ENCODE measurements at regions not wholly inside any gene's neighbourhood (a gene's known extent, or its start where the extent isn't known, plus 50 kb on each side); places are given as distances from the start of the nearest gene placed in this dataset.

GRCh38 chr5:68086857-68087256 lies 128.7 kb upstream of the PIK3R1 start:
- no peaks in the 10 kb centered on the region for H3K9me3 Mint-ChIP-seq
- H3K27ac Mint-ChIP-seq = no peak overlapping the region
- Histone ChIP-seq H3K4me1 (ENCODE audit: insufficient read depth, low read length) (no peaks in the 10 kb centered on the region), H3K9me3 (ENCODE audit: low read length) (no peaks in the 10 kb centered on the region), H3K27ac (ENCODE audit: low read depth, low read length) (no peak overlapping the region), H3K27me3 (ENCODE audit: insufficient read depth, low read length, poor library complexity, severe bottlenecking) (no peaks in the 10 kb centered on the region), H3K36me3 (ENCODE audit: insufficient read depth, low read length) (no peaks in the 10 kb centered on the region), H3K4me3 (ENCODE audit: low read length) (no peak overlapping the region)
- ChIA-PET CTCF (no interaction called here), POLR2A (no interaction called here)
- H3K4me1 Mint-ChIP-seq = no peaks in the 10 kb centered on the region
- H3K36me3 Mint-ChIP-seq = peaks cover 0 to 2% (median 0%) of the 10 kb centered on the region in 3 donors
- no peak overlapping the region for H3K4me3 Mint-ChIP-seq
- H3K27me3 Mint-ChIP-seq = peaks cover 5 to 16% of the 10 kb centered on the region in 2 donors
- DNase-seq = no peak

GRCh38 chr5:68086439-68086838 lies 129.1 kb upstream of the PIK3R1 start:
- Histone ChIP-seq H3K27ac (ENCODE audit: low read depth, low read length) (no peak overlapping the region), H3K4me3 (ENCODE audit: low read length) (no peak overlapping the region), H3K36me3 (ENCODE audit: insufficient read depth, low read length) (no peaks in the 10 kb centered on the region), H3K4me1 (ENCODE audit: insufficient read depth, low read length) (no peaks in the 10 kb centered on the region), H3K27me3 (ENCODE audit: insufficient read depth, low read length, poor library complexity, severe bottlenecking) (no peaks in the 10 kb centered on the region), H3K9me3 (ENCODE audit: low read length) (no peaks in the 10 kb centered on the region)
- Mint-ChIP-seq H3K4me1 (no peaks in the 10 kb centered on the region), H3K9me3 (no peaks in the 10 kb centered on the region), H3K36me3 (peaks cover 0 to 2% (median 0%) of the 10 kb centered on the region in 3 donors), H3K27me3 (peaks cover 5 to 16% of the 10 kb centered on the region in 2 donors), H3K27ac (no peak overlapping the region), H3K4me3 (no peak overlapping the region)
- no peak for DNase-seq
- ChIA-PET POLR2A (no interaction called here), CTCF (no interaction called here)

DNA sequence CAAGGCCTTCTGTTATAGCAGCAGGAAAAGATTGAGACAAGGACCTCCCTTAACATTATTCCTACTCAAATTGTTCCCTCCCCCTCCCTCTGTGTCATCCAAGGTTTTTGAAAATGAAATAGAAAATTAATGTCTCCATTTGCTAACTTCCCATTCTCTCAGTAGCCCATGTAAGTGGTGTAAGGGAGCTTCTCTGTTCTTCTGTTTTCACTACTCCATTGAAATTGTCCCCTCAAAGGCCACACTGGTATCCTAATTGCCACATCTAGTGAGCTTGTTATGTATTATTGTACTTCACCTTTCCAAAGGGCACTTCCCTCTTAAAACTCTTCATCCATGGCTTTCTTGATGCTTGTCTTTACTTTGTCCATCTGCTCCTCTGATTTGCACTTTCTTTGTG lies 131.2 kb upstream of the PIK3R1 start:
- H3K4me3 Mint-ChIP-seq = no peak overlapping the region
- no peaks in the 10 kb centered on the region for H3K4me1 ChIP-seq (ENCODE audit: insufficient read depth, low read length)
- ChIA-PET CTCF (no interaction called here), POLR2A (interaction anchor here (0.6 kb wide), 1 partner anchor 555 kb away, joined by 5 read pairs; no protein-coding TSS in a partner anchor)
- DNase-seq = no peak
- peaks cover 6 to 12% of the 10 kb centered on the region in 2 donors for H3K27me3 Mint-ChIP-seq
- no peaks in the 10 kb centered on the region for H3K9me3 ChIP-seq (ENCODE audit: low read length)
- H3K4me1 Mint-ChIP-seq = no peaks in the 10 kb centered on the region
- H3K27me3 ChIP-seq (ENCODE audit: insufficient read depth, low read length, poor library complexity, severe bottlenecking) = no peaks in the 10 kb centered on the region
- H3K4me3 ChIP-seq (ENCODE audit: low read length) = no peak overlapping the region
- peaks cover 0 to 2% (median 0%) of the 10 kb centered on the region in 3 donors for H3K36me3 Mint-ChIP-seq
- no peak overlapping the region for H3K27ac ChIP-seq (ENCODE audit: low read depth, low read length)
- no peaks in the 10 kb centered on the region for H3K36me3 ChIP-seq (ENCODE audit: insufficient read depth, low read length)
- no peak overlapping the region for H3K27ac Mint-ChIP-seq
- no peaks in the 10 kb centered on the region for H3K9me3 Mint-ChIP-seq

GRCh38 chr5:68080282-68081050 lies 135.1 kb upstream of the PIK3R1 start:
- Mint-ChIP-seq H3K27ac (no peak overlapping the region), H3K4me3 (no peak overlapping the region), H3K4me1 (no peaks in the 10 kb centered on the region), H3K36me3 (no peaks in the 10 kb centered on the region), H3K27me3 (peaks cover 5 to 8% of the 10 kb centered on the region in 2 donors), H3K9me3 (no peaks in the 10 kb centered on the region)
- POLR2A ChIA-PET = no interaction called here
- H3K27me3 ChIP-seq (ENCODE audit: insufficient read depth, low read length, poor library complexity, severe bottlenecking) = no peaks in the 10 kb centered on the region
- no peaks in the 10 kb centered on the region for H3K36me3 ChIP-seq (ENCODE audit: insufficient read depth, low read length)
- no peaks in the 10 kb centered on the region for H3K4me1 ChIP-seq (ENCODE audit: insufficient read depth, low read length)
- H3K9me3 ChIP-seq (ENCODE audit: low read length) = no peaks in the 10 kb centered on the region
- DNase-seq = no peak
- no peak overlapping the region for H3K4me3 ChIP-seq (ENCODE audit: low read length)
- H3K27ac ChIP-seq (ENCODE audit: low read depth, low read length) = no peak overlapping the region
- CTCF ChIA-PET = no interaction called here

GRCh38 chr5:68077349-68077894 lies 138.1 kb upstream of the PIK3R1 start:
- Histone ChIP-seq H3K27ac (ENCODE audit: low read depth, low read length) (no peak overlapping the region), H3K4me3 (ENCODE audit: low read length) (no peak overlapping the region), H3K4me1 (ENCODE audit: insufficient read depth, low read length) (no peaks in the 10 kb centered on the region), H3K9me3 (ENCODE audit: low read length) (no peaks in the 10 kb centered on the region), H3K36me3 (ENCODE audit: insufficient read depth, low read length) (no peaks in the 10 kb centered on the region), H3K27me3 (ENCODE audit: insufficient read depth, low read length, poor library complexity, severe bottlenecking) (no peaks in the 10 kb centered on the region)
- Mint-ChIP-seq H3K36me3 (no peaks in the 10 kb centered on the region), H3K9me3 (no peaks in the 10 kb centered on the region), H3K27me3 (peaks cover 0 to 4% of the 10 kb centered on the region in 2 donors), H3K4me3 (no peak overlapping the region), H3K4me1 (no peaks in the 10 kb centered on the region), H3K27ac (no peak overlapping the region)
- POLR2A ChIA-PET = no interaction called here
- CTCF ChIA-PET = no interaction called here
- no peak for DNase-seq

- DNase-seq = no peak
- Mint-ChIP-seq H3K4me1 (peaks cover 2 to 4% (median 4%) of the 10 kb centered on the region in 3 donors), H3K9me3 (no peaks in the 10 kb centered on the region), H3K27me3 (peaks cover 0 to 3% of the 10 kb centered on the region in 2 donors), H3K4me3 (no peak overlapping the region), H3K36me3 (no peaks in the 10 kb centered on the region), H3K27ac (no peak overlapping the region)
- H3K27me3 ChIP-seq (ENCODE audit: insufficient read depth, low read length, poor library complexity, severe bottlenecking) = no peaks in the 10 kb centered on the region
- POLR2A ChIA-PET = no interaction called here
- no peaks in the 10 kb centered on the region for H3K36me3 ChIP-seq (ENCODE audit: insufficient read depth, low read length)
- no peaks in the 10 kb centered on the region for H3K4me1 ChIP-seq (ENCODE audit: insufficient read depth, low read length)
- H3K9me3 ChIP-seq (ENCODE audit: low read length) = no peaks in the 10 kb centered on the region
- H3K27ac ChIP-seq (ENCODE audit: low read depth, low read length) = no peak overlapping the region
- H3K4me3 ChIP-seq (ENCODE audit: low read length) = no peak overlapping the region
- CTCF ChIA-PET = no interaction called here
Observed at GRCh38 chr5:68074633-68075032, 140.9 kb upstream of the PIK3R1 start.

DNA sequence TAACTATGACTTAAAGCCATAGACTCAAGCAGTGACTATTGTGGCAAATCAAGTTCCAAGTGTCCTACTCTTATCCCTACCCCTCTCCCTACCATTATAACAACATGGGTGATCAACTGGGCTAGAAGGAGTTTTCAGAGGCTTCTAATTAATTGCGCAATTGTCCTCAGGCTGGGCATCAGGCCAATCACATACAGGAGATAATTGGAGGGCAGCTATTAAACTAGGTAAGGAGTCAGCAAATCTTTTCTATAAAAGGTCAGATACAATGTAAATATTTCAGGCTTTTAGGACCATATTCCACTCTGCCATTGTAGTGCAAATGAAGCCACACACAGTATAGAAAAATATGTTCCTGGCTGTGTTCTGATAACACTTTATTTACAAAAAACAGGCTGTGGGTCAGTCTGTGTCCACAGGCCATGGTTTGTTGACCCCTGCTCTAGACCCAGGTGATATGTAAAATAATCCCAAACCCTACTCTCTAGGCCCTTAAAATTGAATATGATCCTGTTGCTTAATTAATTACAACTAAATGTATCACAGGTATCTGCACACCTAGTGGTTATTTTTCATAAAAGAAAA lies 141.4 kb upstream of the PIK3R1 start:
- Mint-ChIP-seq H3K27ac (no peak overlapping the region), H3K4me1 (peaks cover 2 to 4% (median 4%) of the 10 kb centered on the region in 3 donors), H3K4me3 (no peak overlapping the region), H3K36me3 (no peaks in the 10 kb centered on the region), H3K27me3 (peaks cover 0 to 3% of the 10 kb centered on the region in 2 donors), H3K9me3 (no peaks in the 10 kb centered on the region)
- DNase-seq = no peak
- H3K27me3 ChIP-seq (ENCODE audit: insufficient read depth, low read length, poor library complexity, severe bottlenecking) = no peaks in the 10 kb centered on the region
- no peak overlapping the region for H3K4me3 ChIP-seq (ENCODE audit: low read length)
- H3K27ac ChIP-seq (ENCODE audit: low read depth, low read length) = no peak overlapping the region
- ChIA-PET CTCF (no interaction called here), POLR2A (no interaction called here)
- no peaks in the 10 kb centered on the region for H3K4me1 ChIP-seq (ENCODE audit: insufficient read depth, low read length)
- H3K9me3 ChIP-seq (ENCODE audit: low read length) = no peaks in the 10 kb centered on the region
- H3K36me3 ChIP-seq (ENCODE audit: insufficient read depth, low read length) = no peaks in the 10 kb centered on the region

DNA sequence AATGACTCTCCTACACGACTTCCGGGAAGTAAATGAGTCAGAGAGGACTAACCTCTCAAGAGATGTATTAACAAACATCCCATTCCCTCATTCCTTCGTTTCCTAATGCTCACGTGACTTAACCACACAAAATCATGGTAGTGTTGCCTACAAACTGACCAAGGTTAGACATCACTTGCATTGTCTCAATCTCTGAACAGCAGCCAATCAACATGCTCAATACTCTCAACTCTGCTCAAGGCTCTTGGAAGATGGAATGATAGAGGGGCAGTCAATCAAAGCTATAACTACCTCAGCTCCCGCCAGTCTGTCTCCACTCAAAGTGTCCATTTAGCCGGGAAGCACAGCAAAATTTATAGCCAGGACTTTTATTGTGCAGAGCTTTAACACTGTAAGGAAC lies 143.8 kb upstream of the PIK3R1 start:
- CTCF ChIA-PET = no interaction called here
- Histone ChIP-seq H3K4me3 (ENCODE audit: low read length) (no peak overlapping the region), H3K9me3 (ENCODE audit: low read length) (no peaks in the 10 kb centered on the region), H3K27ac (ENCODE audit: low read depth, low read length) (no peak overlapping the region), H3K4me1 (ENCODE audit: insufficient read depth, low read length) (no peaks in the 10 kb centered on the region), H3K27me3 (ENCODE audit: insufficient read depth, low read length, poor library complexity, severe bottlenecking) (no peaks in the 10 kb centered on the region), H3K36me3 (ENCODE audit: insufficient read depth, low read length) (no peaks in the 10 kb centered on the region)
- H3K27ac Mint-ChIP-seq = no peak overlapping the region
- no peaks in the 10 kb centered on the region for H3K36me3 Mint-ChIP-seq
- POLR2A ChIA-PET = no interaction called here
- no peak for DNase-seq
- H3K4me3 Mint-ChIP-seq = no peak overlapping the region
- H3K4me1 Mint-ChIP-seq = peaks cover 2 to 4% (median 4%) of the 10 kb centered on the region in 3 donors
- peaks cover 0 to 3% of the 10 kb centered on the region in 2 donors for H3K27me3 Mint-ChIP-seq
- no peaks in the 10 kb centered on the region for H3K9me3 Mint-ChIP-seq

Measured in CD8-positive, alpha-beta memory T cell (primary cell).